Activated T-cell treated with anti-CD3 and anti-CD28 coated beads, Interleukin-2, amount 50 U/mL, for 1 hour (primary cell): ENCODE measurements at regions not wholly inside any gene's neighbourhood (a gene's known extent, or its start where the extent isn't known, plus 50 kb on each side); places are given as distances from the start of the nearest gene placed in this dataset.

ENCODE experiments used
- DNase-seq: peaks from one replicate; pipeline ENCODE4 v3.0.0-alpha.2; 2020

DNA sequence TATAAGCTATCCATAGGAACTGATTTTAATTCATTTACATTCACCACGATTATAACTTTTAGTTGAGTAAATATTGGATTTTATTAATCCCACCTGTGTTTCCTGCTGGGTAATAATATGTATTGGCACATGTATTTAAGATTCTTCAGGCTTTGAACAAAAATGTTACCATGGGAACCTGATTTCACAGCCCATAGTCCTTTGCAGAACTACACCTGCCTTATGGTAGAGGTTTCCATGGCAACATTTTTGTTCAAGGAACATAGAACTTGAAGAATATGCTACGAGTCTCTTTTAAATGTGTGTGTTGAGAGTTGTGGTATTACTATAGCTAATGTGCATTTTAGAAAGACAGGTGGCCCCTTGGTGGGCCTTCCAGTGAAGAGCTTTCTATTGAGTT is 317.4 kb downstream of the SAMD5 start:
- no peak for DNase-seq

DNA sequence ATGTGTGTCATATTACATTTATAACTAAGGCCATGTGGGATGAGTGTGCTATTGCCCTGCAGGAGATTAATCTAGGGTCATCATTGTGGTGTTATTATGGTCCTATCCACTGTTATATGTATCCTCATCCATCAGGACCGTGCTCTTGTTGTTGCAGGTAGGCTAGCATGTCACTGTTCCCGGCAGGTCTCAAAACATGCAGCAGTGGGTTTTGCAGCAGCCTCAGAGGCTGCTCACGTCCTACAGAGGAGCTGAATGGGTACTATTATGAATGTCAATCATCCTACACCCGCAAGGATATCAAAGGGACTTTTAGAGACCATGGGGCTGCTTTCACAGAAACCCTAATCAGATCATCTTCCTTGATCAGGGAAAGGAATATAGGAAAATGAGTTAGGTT is 318.2 kb downstream of the SAMD5 start:
- DNase-seq, result no peak

DNA sequence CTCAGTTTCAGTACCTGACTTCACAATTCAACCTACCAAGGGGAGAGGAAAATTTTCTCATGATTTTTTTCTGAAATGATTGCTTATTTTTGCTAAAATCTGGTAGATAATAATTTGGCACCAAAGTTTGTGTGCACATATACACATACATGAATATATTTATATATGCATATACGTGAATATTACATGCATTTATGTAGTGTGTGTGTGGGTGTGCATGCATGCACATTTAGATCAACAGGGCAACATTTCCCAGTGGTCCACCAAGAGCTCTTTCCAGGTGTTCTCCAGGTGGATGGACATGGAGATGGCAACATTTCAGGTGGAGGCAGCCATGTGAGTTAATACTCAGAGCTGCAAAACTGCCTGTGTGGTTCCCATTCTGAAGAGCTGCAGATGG is 320.9 kb downstream of the SAMD5 start:
- DNase-seq, result no peak

DNA sequence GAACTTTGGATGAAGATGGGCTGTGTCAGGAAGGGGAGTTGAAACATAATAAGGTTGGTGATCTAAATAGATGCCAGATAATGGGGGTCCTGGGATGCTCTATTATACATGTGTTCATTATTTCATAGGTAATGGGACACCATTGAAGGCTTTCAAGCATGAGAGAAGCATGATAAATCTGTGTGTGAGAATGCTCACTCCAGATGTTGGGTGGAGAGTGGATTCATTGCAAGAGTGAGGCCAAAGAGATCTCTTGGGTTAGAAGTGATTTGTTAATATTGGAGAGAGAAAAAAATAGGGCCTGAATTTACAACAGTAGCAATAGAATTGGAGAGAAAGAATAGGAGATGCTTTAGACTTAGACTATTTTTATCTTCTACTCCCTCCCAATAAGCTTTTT is 321.3 kb downstream of the SAMD5 start:
- no peak for DNase-seq

DNA sequence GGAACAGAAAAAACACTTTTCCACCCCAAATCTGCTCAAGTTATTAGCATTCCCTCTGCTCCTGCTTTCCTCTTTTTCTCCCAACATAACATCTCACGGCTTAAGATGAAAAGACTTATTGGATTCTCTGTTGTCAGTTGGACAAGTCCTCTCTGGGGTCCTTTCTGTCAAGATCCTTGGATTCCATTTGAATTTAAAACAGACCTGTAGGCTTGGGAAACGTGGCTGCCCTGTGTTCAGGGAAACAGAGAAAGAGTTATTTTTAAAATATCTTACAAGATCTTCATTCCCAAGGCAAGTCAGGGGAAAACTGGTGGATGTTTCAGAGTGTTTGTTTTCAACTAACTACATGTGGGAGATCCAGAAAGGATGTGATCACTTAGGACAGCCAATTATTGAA is 322.9 kb downstream of the SAMD5 start:
- DNase-seq, result no peak

DNA sequence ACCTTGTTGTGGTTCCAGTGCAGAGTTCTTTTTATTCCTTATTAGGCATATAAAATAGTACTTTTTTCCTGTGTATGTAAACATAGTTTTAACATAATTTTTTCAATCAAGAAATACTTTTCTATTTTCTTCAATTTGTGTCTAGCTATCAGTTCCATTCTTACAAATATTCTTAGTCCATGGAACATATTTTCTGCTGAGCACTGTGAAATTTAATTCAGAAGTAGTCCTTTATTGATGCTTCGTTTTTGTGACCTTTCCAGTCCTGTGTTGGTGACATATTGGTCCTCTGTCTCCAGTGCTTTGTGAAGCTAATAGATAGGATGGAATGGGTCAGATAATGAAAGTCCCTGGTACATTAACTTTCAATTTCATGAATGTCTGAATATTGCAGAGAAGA is 325.1 kb downstream of the SAMD5 start:
- no peak for DNase-seq

DNA sequence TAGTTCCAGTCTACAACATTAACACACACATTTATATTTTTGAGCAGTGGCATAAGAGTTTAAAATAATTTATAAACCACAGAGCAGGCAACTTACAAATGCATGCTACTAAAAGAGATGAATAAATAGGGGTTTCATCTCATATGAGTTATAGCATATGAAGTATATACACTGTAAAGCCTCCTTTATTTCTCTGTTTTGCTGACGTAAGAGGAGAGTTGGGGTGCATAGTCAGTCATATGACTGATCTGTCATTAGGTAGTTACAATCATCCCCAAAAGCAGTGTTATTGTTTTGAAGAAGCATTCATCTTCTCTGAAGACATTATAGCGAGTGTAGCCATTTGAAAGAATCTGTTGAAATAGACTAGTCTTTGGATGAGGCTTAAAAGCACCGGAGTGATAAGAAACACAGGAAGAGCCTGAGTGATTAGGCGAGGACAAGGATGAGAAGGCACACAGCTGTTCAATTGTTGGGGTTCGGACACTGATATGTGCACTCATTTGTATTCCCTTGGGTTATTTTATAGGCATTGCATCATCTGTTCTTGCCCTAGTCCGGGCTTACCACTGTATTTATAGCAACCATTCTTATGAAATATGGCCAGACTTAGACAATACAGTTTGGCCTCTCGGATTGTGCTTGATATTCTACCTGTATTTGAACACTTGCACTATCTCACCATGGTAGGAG is 325.7 kb downstream of the SAMD5 start:
- no peak for DNase-seq

DNA sequence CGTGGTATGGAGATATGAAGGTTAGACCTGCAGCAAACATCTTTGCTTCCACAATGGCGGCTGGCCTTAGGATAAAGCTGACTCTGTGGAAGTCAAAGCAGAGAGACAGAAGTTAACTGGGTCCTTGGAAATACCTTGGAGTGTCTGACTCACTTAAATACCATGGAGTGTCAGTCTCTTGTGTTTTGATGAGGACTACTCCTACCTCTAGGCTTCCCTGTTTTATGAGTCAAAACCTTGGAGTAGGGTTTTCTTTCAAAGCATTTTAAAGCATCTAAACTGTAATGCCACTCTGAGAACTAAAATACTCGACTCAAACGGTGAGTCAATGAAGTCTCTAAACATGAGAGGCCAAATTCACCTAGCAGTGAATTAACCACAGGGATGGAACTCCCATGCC is 329.1 kb downstream of the SAMD5 start:
- no peak for DNase-seq

DNA sequence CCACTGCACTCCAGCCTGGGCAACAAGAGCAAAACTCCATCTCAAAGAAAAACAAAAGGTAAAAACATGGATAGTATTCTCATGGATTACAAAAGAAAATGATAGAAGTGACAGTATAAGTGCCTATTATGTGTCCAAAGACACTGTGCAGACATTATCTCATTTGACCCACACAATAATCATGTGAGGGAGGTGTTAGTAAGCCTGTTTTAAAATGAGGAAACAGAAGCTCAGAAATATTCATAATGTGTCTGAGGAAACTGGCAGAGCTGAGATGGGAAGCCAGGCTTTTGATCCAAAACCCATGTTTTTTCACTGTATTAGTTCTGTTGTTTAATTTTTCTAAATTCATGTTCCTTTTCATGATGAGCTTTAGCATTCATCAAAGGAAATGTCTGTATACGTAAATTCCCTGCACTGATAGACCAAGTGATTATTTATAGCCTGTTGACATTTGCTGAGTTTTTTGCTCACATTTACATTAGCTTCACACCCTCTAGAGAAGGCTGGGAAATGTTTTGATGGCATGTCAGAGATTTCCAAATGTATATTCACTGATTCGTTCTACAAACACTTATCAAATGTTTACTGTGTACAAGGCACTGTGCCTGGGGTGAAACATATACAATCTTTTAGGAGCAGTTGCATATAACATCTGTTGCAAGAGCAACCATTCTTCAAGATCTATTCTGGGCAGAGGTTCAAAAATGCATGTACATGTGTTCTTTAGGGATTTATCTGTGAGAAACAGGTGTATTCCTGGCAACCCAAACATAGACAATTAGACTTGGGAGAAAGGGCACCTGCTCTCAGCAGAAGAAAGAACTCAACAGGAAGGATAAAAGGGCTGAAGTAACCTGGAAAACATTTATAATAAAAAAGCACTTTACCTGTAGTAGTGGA is 331.5 kb downstream of the SAMD5 start:
- no peak for DNase-seq

DNA sequence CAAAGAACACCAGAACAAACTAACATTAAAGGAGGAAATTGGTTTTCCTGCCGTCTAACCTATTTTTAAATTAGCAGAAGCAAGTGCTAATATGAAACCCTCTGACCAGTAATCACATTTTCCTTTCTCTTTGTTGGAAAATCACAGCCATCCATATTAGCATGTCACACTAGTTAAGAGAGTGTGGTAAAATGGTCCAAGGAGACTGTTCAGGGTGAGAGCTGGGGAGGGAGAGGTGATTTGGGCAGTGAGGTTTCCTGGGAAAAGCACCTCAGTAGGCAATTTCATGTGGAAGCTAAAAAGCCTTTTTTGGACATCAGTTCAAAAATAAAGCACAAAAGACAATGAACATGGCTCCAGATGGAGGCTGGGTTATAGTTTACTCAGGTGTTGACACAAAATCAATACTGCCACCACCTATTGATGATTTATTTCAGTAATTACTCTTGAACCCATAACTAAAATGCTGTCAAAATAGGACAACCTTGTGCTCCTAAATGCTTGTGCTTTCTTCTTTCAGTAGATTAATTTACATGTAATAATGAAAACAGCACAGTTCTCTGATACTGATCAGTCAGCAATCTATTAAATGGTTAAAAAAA is 333.2 kb downstream of the SAMD5 start:
- no peak for DNase-seq

DNA sequence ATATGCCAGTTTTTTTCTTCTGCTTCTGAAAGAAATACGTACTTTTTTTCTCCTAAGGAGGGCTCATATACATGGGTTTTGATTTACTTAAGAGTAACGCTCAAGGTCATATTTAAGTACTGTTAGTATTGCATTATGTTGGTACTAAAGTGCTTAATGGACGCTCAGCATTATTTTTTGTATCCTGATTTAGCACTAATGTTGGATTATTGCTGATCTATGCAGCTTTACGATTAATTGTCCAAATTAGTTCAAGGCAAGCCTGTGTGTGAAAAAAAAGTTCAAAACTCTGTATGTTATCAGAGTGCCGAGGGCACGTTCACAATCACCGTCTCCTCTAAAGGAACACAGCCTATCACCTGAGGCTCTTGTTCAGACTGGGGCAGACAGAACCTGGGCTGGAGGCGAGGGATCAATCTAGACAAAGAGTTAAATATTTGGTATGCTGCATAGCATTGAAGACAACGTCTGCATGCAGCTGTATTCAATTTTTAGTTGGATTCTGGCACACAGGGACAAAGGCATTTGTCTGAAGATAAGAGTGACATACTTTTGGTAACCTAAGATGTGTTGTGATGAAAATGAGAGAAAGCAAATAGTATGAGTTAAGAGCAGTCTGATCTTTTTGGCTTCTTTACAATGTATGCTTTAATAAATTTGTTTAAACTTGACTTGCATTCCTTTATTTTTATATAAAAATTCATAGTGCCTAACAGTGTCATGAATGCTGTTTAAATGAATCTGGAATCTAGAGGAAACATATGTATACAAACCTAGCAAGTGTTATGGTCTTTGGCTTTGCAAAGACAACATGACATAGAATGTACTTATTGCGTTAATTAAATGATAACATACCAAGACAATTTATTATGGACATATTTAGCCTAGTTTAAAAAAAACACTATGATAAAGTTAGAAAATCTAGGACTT is 341.2 kb downstream of the SAMD5 start:
- DNase-seq, result no peak

DNA sequence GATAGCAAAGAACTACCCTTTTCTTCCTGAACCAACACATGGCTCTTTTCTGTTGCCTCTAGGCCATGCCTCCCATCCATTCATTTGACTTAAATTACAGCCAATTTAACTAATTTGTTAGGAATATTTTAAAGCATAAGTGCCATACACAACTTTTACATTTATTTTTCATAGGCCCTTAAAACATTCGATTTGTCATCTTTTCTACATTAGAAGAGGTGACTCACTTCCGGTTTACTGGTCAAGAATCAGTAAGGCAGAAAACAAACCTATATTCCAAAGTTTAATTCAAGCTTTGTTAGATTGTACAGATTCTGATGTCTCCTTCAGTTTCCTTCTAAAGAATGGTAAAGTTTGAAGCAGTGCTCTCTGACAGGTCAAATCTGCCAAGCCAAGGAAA is 344.3 kb downstream of the SAMD5 start:
- no peak for DNase-seq

DNA sequence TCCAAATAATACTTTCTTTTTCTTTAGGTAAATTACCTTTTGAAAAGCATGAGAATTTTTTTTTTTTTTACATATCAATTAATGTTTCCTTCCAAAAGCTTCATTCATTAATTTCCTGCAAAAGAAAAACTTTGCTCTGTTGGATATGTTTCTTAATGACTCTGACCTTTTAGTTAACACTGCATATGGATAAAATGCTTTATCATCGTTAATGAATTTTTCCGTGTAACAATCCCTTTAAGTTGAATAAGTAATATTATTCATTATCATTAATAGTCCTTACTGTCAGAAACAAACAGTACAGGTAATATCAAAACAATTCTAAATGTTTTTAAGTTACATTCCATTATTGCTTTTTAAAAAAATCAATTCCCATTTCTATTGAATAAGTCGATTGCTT is 345.1 kb downstream of the SAMD5 start:
- no peak for DNase-seq

DNA sequence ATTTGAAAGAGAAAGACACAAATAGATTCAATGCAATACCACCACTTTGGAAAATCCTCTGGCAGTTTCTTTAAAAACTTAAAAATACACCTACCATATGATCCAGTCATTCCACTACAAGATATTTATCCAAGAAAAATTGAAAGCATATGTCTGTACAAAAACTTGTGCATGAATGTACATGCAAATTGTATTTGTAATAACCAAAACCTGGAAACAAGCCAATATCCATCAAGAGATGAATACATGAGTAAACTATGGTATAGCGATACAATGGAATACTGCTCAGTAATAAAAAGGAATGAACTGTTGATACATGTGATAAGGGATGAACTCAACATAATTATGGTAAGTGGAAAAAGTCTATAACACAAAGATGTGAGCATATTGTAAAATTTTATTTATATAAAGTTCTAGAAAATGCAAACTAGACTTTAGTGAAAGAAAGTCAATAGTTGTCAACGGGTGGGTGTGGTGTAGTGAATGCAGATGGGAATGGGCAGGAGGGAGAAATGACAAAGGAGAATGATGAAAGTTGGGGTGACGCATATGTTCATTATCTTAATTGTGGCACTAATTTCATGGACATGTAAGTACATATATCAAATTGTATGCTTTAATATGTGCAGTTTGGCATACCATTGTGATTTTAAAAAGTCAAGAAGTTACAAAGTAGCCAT is 347.5 kb downstream of the SAMD5 start:
- no peak for DNase-seq

DNA sequence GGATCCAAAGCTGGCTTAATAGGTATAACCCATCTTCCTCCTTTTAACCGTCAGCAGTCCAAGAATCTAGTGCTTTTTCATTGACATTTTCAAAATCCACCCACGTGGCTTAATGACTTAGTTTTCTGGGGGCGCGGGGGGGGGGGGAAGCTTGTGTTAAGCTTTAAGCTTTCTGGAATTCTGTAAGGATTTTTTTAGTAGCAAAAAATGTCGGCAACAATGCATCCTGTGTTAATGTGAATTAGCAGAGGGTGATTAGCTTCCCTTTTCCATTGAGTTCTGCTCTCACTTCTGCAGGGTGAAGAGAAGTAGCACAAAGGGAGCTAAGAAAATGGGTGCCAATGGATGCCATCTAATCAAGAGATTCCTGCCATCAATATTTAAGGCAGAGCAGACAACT is 348.2 kb downstream of the SAMD5 start:
- no peak for DNase-seq

DNA sequence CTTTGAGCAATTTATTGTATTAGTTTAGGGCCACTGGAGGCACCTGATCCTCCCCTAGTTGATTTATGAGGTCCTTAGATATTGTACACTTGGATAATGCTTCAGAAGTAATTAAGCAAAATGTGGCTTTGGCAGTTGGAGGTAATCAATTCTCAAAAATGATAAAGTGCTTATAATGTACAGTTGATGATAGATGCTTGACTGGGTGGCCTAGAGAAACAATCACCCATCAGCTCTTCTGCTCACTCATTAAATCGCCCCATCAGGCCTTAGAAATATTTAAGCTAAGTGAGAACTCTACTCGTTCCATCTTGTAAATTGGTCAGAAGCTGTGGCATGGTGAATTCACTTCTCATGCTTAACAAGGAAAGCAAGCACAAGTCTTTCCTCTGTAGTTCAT is 349.9 kb downstream of the SAMD5 start:
- DNase-seq, result no peak

DNA sequence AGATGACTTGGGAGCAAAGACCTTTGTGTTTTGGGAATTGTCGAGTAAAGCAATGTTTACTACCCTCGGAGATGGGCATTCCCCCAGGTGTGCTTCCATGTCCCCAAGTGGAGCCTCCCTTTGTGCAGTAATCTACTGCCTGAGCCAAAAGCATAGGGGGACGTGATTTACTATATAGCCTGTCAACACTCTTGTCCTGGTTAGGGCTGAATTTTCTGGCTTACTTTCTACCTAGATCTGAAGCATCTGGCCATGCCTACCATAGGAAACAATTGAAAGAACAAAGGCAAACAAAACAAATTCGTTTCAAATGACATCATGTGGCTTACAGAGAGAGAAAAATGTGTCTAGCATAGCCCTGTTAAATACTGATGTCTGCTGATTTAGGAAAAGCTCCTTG is 350.6 kb downstream of the SAMD5 start:
- DNase-seq, result no peak

DNA sequence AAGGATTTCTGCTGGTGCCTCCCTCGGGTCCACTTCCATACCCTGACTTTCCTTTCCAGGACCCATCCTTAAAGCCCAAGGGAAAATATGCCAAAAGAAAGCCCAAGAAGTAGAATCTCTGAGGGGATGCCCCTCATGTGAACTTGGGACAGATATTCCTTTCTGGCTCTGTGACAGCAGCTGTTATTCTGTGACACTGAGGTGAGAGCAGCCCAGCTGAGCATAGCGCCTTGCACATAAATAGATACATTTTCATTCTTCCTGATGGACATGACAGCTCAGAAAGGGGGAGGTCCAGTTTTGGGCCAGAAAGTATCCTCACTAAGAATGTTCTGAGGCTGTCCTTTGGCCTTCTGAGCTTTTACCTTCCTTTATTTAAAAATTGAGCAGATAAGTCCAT is 353.2 kb downstream of the SAMD5 start:
- DNase-seq, result no peak

DNA sequence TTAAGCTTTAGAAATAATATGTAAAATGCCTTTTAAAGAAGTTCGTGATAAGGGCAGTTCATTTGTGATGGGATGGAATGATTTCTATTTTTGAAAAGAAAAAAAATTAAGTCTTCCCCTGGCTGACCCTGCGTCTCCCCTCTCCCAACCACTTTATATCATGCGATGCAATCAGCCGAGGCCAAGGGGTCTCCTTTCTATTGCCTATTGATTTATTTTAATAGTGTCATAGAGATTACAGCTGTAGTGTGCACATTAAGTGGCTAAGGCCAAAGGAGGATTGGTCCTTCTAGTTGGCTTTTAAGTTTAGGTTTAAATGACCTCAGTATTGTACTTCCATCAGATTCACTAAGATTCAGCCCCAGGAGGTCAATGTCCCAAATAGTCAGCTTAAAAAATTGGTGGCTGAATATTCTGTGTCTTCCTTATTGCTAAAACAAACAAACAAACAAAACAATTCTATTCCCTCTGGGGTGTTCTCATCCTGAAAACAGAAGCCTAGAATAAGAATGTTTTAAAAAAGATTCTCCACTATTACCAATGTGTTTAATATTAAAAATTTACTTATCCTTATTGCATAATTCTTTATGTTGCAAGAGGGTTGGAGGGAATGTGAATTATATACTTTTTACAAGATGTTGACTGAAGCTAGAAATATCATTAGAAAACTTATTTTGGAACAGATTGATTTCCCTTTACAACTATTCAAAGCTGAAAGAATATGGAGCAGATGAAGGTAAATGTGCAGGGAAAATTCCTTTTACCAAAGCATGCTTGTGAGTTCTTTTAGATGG is 359.1 kb downstream of the SAMD5 start:
- no peak for DNase-seq

DNA sequence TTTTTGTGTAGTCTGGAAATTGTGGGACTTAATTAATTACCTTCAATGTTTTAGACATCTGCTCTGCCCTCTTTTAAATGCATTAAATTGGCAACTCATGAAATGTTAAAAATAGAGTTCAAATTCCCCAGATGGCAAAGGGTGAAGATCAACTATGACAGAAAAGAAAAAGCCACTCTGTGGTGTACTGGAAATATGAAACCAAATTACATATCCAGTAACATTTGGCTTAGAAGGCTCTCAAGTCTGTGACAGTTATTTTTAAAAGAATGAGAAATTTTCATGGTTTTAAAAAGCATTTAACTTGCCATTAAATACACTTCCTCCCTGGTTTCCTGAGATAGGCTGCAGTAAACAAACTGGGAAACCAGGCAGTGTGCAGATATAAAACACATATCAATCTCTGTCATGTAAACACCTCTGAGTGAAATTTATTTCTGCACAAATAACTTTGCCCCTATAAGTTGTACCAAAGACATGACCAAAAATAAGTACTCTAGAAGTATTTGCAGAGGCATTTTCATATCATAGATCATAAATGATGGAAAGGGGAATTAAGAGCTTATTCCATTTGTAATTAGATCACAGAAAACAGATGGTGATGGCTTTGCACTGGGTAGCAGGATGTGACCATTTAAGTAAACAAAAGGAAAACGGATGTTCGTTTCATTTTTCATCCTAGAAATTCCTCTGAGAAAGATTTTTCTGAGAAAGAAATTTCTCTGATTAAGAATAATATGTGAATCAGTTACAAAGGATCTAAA is 360.1 kb downstream of the SAMD5 start:
- no peak for DNase-seq

DNA sequence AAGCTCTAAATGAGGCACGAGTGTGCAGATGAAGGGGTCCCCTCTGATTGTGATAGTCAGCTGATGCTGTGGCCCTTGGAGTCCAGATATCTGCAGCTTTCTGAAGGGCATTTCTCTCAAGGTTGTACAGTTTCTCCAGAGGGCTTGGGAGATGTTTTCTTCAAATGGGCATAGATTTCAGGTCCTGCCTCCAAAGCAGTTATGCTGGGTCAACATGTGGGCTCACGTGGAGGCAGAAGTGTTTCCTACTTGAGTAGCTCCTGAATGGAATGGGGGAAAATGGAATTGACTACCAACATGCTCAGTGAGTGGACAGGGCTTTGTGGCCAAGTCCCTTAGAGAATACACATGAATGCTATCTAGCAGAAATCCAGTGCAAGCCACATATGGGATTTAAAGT is 360.7 kb downstream of the SAMD5 start:
- DNase-seq, result no peak
